PC-3 (cell line): ENCODE measurements at regions not wholly inside any gene's neighbourhood (a gene's known extent, or its start where the extent isn't known, plus 50 kb on each side); places are given as distances from the start of the nearest gene placed in this dataset.

ENCODE experiments used
- ATAC-seq: fragments of 200-7000 bp; cut with Tn5 transposase; 2 replicates; pipeline ENCODE4 v1.9.1; 2020; ENCODE audit warnings: mild to moderate bottlenecking, moderate library complexity
- BruUV-seq: library from RNA; stranded (reverse); fragments of 400-500 nt; replicated peaks from 2 replicates; lab custom pipeline; 2021; lab: Mats Ljungman, UMichigan
- CTCF ChIA-PET: fragments of 300-600 bp; sonication (Branson Sonifier 250); formaldehyde crosslinking; loops from one replicate; lab custom pipeline; 2022; ENCODE audit warnings: antibody characterized with exemption; lab: Charles Lee
- POLR2A ChIA-PET: fragments of 300-600 bp; sonication (Branson Sonifier 250); formaldehyde crosslinking; loops from one replicate; lab custom pipeline; 2022; ENCODE audit warnings: antibody characterized with exemption; ENCODE audit not compliant: unreplicated experiment; lab: Charles Lee
- DNase-seq: peaks from one replicate; pipeline ENCODE4 v3.0.0-alpha.2; 2015
- H2AFZ ChIP-seq: fragments of 300-600 bp; sonication (generic); 2 replicates; pipeline ENCODE4 v1.6.0; 2016; ENCODE audit warnings: antibody characterized with exemption, low read length
- H3F3A ChIP-seq: fragments of 300-600 bp; sonication (generic); one replicate; pipeline ENCODE4 v1.6.0; 2017; ENCODE audit warnings: antibody characterized with exemption, low read length, control low read depth, mild to moderate bottlenecking; ENCODE audit not compliant: unreplicated experiment
- H3K27ac ChIP-seq: fragments of 300-600 bp; sonication (generic); 2 replicates; pipeline ENCODE4 v1.5.1; 2016; ENCODE audit warnings: mild to moderate bottlenecking, low read length
- H3K27me3 ChIP-seq: fragments of 300-600 bp; sonication (generic); 2 replicates; pipeline ENCODE4 v1.6.1; 2016; ENCODE audit warnings: low read length, mixed read lengths
- H3K36me3 ChIP-seq: fragments of 300-600 bp; sonication (generic); 2 replicates; pipeline ENCODE4 v1.6.1; 2016; ENCODE audit warnings: low read depth, mixed run types, low read length, mixed read lengths
- H3K4me1 ChIP-seq: fragments of 300-600 bp; sonication (generic); 2 replicates; pipeline ENCODE4 v1.5.1; 2016; ENCODE audit warnings: low read length; ENCODE audit not compliant: insufficient read depth
- H3K4me2 ChIP-seq: fragments of 300-600 bp; sonication (generic); 2 replicates; pipeline ENCODE4 v1.6.0; 2016; ENCODE audit warnings: low read length
- H3K4me3 ChIP-seq: fragments of 300-600 bp; sonication (generic); 2 replicates; pipeline ENCODE4 v1.5.1; 2016; ENCODE audit warnings: mild to moderate bottlenecking, low read length, mixed read lengths
- H3K79me2 ChIP-seq: fragments of 300-600 bp; sonication (generic); 2 replicates; pipeline ENCODE4 v1.6.1; 2017; ENCODE audit warnings: low read length, mixed read lengths
- H3K9ac ChIP-seq: fragments of 300-600 bp; sonication (generic); 2 replicates; pipeline ENCODE4 v1.6.0; 2016; ENCODE audit warnings: mild to moderate bottlenecking, low read length
- H3K9me2 ChIP-seq: fragments of 300-600 bp; sonication (generic); replicated peaks from 2 replicates; pipeline ENCODE4 v1.6.1; 2016; ENCODE audit warnings: mixed run types, low read length, mixed read lengths
- H3K9me3 ChIP-seq: fragments of 300-600 bp; sonication (generic); 2 replicates; pipeline ENCODE4 v1.6.1; 2016; ENCODE audit warnings: low read length, mixed read lengths
- H4K20me1 ChIP-seq: fragments of 300-600 bp; sonication (generic); 2 replicates; pipeline ENCODE4 v1.6.1; 2016; ENCODE audit warnings: low read length, mixed read lengths
- CTCF ChIP-seq: fragments of 300-600 bp; sonication (generic); conservative IDR thresholded peaks from 2 replicates; pipeline ENCODE4 v1.5.1; 2017; ENCODE audit warnings: antibody characterized with exemption, low read depth, mild to moderate bottlenecking, low read length
- EZH2 ChIP-seq: fragments of 300-600 bp; sonication (generic); IDR thresholded peaks from one replicate; pipeline ENCODE4 v1.6.1; 2017; ENCODE audit warnings: antibody characterized with exemption, mild to moderate bottlenecking, low read length; ENCODE audit not compliant: unreplicated experiment
- EZH2phosphoT487 ChIP-seq: fragments of 300-600 bp; sonication (generic); IDR thresholded peaks from 2 replicates; pipeline ENCODE4 v1.6.1; 2018; ENCODE audit warnings: mild to moderate bottlenecking, antibody characterized with exemption, low read length, borderline replicate concordance
- intact Hi-C: fragments of 100-400 bp; cut with micrococcal nuclease; formaldehyde crosslinking; loops from 2 replicates; pipeline ENCODE4 v1.9.0; 2023

DNA sequence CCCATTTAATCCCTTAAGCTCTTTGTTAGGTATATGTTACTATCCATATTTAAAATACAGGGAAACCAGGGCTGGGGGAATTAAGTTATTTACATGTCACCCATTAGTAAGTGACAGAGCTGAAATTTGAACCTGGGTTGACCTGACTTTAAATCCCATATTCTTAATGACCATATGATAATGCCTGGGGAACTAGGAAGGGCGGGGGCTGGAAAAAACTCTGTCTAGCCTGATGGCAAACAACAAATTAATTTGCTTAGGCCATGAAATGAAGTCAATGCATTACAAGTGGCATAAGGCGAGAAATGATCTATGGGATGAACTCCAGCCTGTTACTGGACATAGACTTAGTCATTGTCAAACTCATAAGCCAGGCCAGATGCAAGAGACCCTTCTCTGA lies 325.7 kb upstream of the WWC1 start:
- no peak overlapping the region for H3K4me3 ChIP-seq
- no peaks in the 10 kb centered on the region for H3K9me2 ChIP-seq
- intact Hi-C loops = no loop called here
- no peaks in the 10 kb centered on the region for H3K4me1 ChIP-seq
- ChIA-PET CTCF (no interaction called here), POLR2A (no interaction called here)
- DNase-seq (no peak), ATAC-seq (no peak)
- H3K9ac ChIP-seq = no peak overlapping the region
- no peaks in the 10 kb centered on the region for H3K36me3 ChIP-seq
- H3K9me3 ChIP-seq = no peaks in the 10 kb centered on the region
- no peaks in the 10 kb centered on the region for H3K79me2 ChIP-seq
- no TSS peak for BruUV-seq
- H3K27me3 ChIP-seq = peaks cover 19% of the 10 kb centered on the region
- no peak overlapping the region for H3K27ac ChIP-seq
- TF ChIP-seq CTCF (no peak), EZH2phosphoT487 (no peak), EZH2 (no peak)
- no peaks in the 10 kb centered on the region for H3F3A ChIP-seq
- no peaks in the 10 kb centered on the region for H4K20me1 ChIP-seq
- H3K4me2 ChIP-seq = no peak overlapping the region
- H2AFZ ChIP-seq = no peak overlapping the region

GRCh38 chr5:167966979-167967378 lies 324.5 kb upstream of the WWC1 start:
- ChIA-PET CTCF (no interaction called here), POLR2A (no interaction called here)
- Histone ChIP-seq H3K36me3 (no peaks in the 10 kb centered on the region), H3K27me3 (peaks cover 19% of the 10 kb centered on the region), H3F3A (no peaks in the 10 kb centered on the region), H3K27ac (no peak overlapping the region), H3K79me2 (no peaks in the 10 kb centered on the region), H3K9me2 (no peaks in the 10 kb centered on the region), H3K9me3 (no peaks in the 10 kb centered on the region), H3K9ac (no peak overlapping the region), H3K4me2 (no peak overlapping the region), H3K4me1 (no peaks in the 10 kb centered on the region), H3K4me3 (no peak overlapping the region), H4K20me1 (no peaks in the 10 kb centered on the region), H2AFZ (no peak overlapping the region)
- no peak for ATAC-seq
- DNase-seq = no peak
- BruUV-seq = no TSS peak
- TF ChIP-seq CTCF (no peak), EZH2 (no peak), EZH2phosphoT487 (no peak)
- intact Hi-C loops = no loop called here

- H3K79me2 ChIP-seq = no peaks in the 10 kb centered on the region
- no peak overlapping the region for H2AFZ ChIP-seq
- no peak overlapping the region for H3K4me2 ChIP-seq
- no peaks in the 10 kb centered on the region for H3K36me3 ChIP-seq
- no peak for ATAC-seq
- CTCF ChIA-PET = no interaction called here
- BruUV-seq = no TSS peak
- H3K27me3 ChIP-seq = peaks cover 25% of the 10 kb centered on the region
- DNase-seq = no peak
- intact Hi-C loops = no loop called here
- no peak for TF ChIP-seq CTCF
- no peak for TF ChIP-seq EZH2
- TF ChIP-seq EZH2phosphoT487 = no peak
- no peaks in the 10 kb centered on the region for H3K9me3 ChIP-seq
- H3K9me2 ChIP-seq = no peaks in the 10 kb centered on the region
- no peak overlapping the region for H3K4me3 ChIP-seq
- H3K9ac ChIP-seq = no peak overlapping the region
- no peak overlapping the region for H3K27ac ChIP-seq
- H3F3A ChIP-seq = no peaks in the 10 kb centered on the region
- H4K20me1 ChIP-seq = no peaks in the 10 kb centered on the region
- POLR2A ChIA-PET = no interaction called here
- H3K4me1 ChIP-seq = no peaks in the 10 kb centered on the region
Observed at GRCh38 chr5:167967494-167968177, 323.8 kb upstream of the WWC1 start.
